SK-N-SH treated with all-trans-retinoic acid at 6 μM for 48 hours (cell line): ENCODE measurements at regions not wholly inside any gene's neighbourhood (a gene's known extent, or its start where the extent isn't known, plus 50 kb on each side); places are given as distances from the start of the nearest gene placed in this dataset.
A peak's percentile ranks its signal among the peaks of the same experiment; 100 is the strongest.

ENCODE experiments used
- ATAC-seq: fragments of 200-7000 bp; cut with Tn5 transposase; 3 replicates; pipeline ENCODE4 v1.9.1; 2020; ENCODE audit warnings: mild to moderate bottlenecking, moderate library complexity
- BACH2 ChIP-seq: fragments of 250-450 bp; sonication (Bioruptor Pico); IDR thresholded peaks from 2 replicates; pipeline ENCODE4 v1.9.0; 2021; ENCODE audit warnings: mild to moderate bottlenecking, borderline replicate concordance
- CSDC2 ChIP-seq: fragments of 250-450 bp; sonication (Bioruptor Pico); IDR thresholded peaks from 2 replicates; pipeline ENCODE4 v1.5.0; 2020; ENCODE audit warnings: mild to moderate bottlenecking, moderate library complexity
- ESRRG ChIP-seq: fragments of 250-450 bp; sonication (Bioruptor Pico); IDR thresholded peaks from 2 replicates; pipeline ENCODE4 v1.6.1; 2021; ENCODE audit warnings: mild to moderate bottlenecking
- GLIS3 ChIP-seq: fragments of 250-450 bp; sonication (Bioruptor Pico); IDR thresholded peaks from 2 replicates; pipeline ENCODE4 v1.5.0; 2020; ENCODE audit warnings: mild to moderate bottlenecking, moderate library complexity
- ISL1 ChIP-seq: fragments of 250-450 bp; sonication (Bioruptor Pico); IDR thresholded peaks from 2 replicates; pipeline ENCODE4 v2.1.2; 2022; ENCODE audit warnings: mild to moderate bottlenecking, moderate library complexity
- OSR1 ChIP-seq: fragments of 250-450 bp; sonication (Bioruptor Pico); IDR thresholded peaks from 2 replicates; pipeline ENCODE4 v1.8.0; 2022; ENCODE audit warnings: moderate library complexity, mild to moderate bottlenecking, inconsistent platforms
- RARB ChIP-seq: fragments of 250-450 bp; sonication (Bioruptor Pico); IDR thresholded peaks from 2 replicates; pipeline ENCODE4 v1.8.0; 2021; ENCODE audit warnings: mild to moderate bottlenecking, moderate library complexity
- SNAI2 ChIP-seq: fragments of 250-450 bp; sonication (Bioruptor Pico); IDR thresholded peaks from 2 replicates; pipeline ENCODE4 v1.5.0; 2020; ENCODE audit warnings: mild to moderate bottlenecking, moderate library complexity
- TOX ChIP-seq: fragments of 250-450 bp; sonication (Bioruptor Pico); IDR thresholded peaks from 2 replicates; pipeline ENCODE4 v1.8.0; 2021; ENCODE audit warnings: mild to moderate bottlenecking, moderate library complexity, borderline replicate concordance
- TSHZ2 ChIP-seq: fragments of 250-450 bp; sonication (Bioruptor Pico); IDR thresholded peaks from 2 replicates; pipeline ENCODE4 v1.5.0; 2020; ENCODE audit warnings: mild to moderate bottlenecking, moderate library complexity
- ZC3H10 ChIP-seq: fragments of 250-450 bp; sonication (Bioruptor Pico); IDR thresholded peaks from 2 replicates; pipeline ENCODE4 v1.5.1; 2021; ENCODE audit warnings: mild to moderate bottlenecking, moderate library complexity
- ZFP3 ChIP-seq: fragments of 250-450 bp; sonication (Bioruptor Pico); IDR thresholded peaks from 2 replicates; pipeline ENCODE4 v1.5.0; 2020; ENCODE audit warnings: mild to moderate bottlenecking, moderate library complexity
- ZFP30 ChIP-seq: fragments of 450-650 bp; formaldehyde crosslinking; IDR thresholded peaks from 2 replicates; pipeline ENCODE4 v1.5.0; 2022; ENCODE audit warnings: mild to moderate bottlenecking, moderate library complexity
- ZNF565 ChIP-seq: fragments of 450-650 bp; formaldehyde crosslinking; conservative IDR thresholded peaks from 2 replicates; pipeline ENCODE4 v1.5.0; 2020; ENCODE audit warnings: low read depth, mild to moderate bottlenecking, moderate library complexity
- ZNF8 ChIP-seq: fragments of 450-650 bp; formaldehyde crosslinking; IDR thresholded peaks from 2 replicates; pipeline ENCODE4 v1.5.0; 2020; ENCODE audit warnings: mild to moderate bottlenecking, moderate library complexity
- TF ChIP-seq, protein P1 (sequence below): fragments of 250-450 bp; sonication (Bioruptor Pico); IDR thresholded peaks from 2 replicates; pipeline ENCODE4 v1.5.1; 2021; ENCODE audit warnings: mild to moderate bottlenecking, moderate library complexity
- TF ChIP-seq, protein P2 (sequence below): fragments of 250-450 bp; sonication (Bioruptor Pico); IDR thresholded peaks from 2 replicates; pipeline ENCODE4 v1.5.1; 2020; ENCODE audit warnings: low read depth, mild to moderate bottlenecking, moderate library complexity
- TF ChIP-seq, protein P3 (sequence below): fragments of 250-450 bp; sonication (Bioruptor Pico); IDR thresholded peaks from 2 replicates; pipeline ENCODE4 v1.8.0; 2021; ENCODE audit warnings: low read depth, mild to moderate bottlenecking, moderate library complexity, borderline replicate concordance

- TF ChIP-seq, protein P1, sequence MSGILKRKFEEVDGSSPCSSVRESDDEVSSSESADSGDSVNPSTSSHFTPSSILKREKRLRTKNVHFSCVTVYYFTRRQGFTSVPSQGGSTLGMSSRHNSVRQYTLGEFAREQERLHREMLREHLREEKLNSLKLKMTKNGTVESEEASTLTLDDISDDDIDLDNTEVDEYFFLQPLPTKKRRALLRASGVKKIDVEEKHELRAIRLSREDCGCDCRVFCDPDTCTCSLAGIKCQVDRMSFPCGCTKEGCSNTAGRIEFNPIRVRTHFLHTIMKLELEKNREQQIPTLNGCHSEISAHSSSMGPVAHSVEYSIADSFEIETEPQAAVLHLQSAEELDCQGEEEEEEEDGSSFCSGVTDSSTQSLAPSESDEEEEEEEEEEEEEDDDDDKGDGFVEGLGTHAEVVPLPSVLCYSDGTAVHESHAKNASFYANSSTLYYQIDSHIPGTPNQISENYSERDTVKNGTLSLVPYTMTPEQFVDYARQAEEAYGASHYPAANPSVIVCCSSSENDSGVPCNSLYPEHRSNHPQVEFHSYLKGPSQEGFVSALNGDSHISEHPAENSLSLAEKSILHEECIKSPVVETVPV (CRISPR knock-in tag), result no peak
- TF ChIP-seq RARB (CRISPR knock-in tag), result no peak
- TF ChIP-seq, protein P2, sequence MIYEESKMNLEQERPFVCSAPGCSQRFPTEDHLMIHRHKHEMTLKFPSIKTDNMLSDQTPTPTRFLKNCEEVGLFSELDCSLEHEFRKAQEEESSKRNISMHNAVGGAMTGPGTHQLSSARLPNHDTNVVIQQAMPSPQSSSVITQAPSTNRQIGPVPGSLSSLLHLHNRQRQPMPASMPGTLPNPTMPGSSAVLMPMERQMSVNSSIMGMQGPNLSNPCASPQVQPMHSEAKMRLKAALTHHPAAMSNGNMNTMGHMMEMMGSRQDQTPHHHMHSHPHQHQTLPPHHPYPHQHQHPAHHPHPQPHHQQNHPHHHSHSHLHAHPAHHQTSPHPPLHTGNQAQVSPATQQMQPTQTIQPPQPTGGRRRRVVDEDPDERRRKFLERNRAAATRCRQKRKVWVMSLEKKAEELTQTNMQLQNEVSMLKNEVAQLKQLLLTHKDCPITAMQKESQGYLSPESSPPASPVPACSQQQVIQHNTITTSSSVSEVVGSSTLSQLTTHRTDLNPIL (CRISPR knock-in tag), result no peak
- TF ChIP-seq TSHZ2 (CRISPR knock-in tag), result no peak
- peak; percentile 93 for ATAC-seq
Observed at GRCh38 chrX:104310090-104310489, 55.4 kb upstream of the ESX1 start.

GRCh38 chrX:104309169-104309568, 54.4 kb upstream of the ESX1 start:
- ATAC-seq, result peak; percentile 69
- no peak for TF ChIP-seq OSR1
- no peak for TF ChIP-seq ZFP3 (CRISPR knock-in tag)
- no peak for TF ChIP-seq CSDC2 (CRISPR knock-in tag)
- TF ChIP-seq, protein P3, sequence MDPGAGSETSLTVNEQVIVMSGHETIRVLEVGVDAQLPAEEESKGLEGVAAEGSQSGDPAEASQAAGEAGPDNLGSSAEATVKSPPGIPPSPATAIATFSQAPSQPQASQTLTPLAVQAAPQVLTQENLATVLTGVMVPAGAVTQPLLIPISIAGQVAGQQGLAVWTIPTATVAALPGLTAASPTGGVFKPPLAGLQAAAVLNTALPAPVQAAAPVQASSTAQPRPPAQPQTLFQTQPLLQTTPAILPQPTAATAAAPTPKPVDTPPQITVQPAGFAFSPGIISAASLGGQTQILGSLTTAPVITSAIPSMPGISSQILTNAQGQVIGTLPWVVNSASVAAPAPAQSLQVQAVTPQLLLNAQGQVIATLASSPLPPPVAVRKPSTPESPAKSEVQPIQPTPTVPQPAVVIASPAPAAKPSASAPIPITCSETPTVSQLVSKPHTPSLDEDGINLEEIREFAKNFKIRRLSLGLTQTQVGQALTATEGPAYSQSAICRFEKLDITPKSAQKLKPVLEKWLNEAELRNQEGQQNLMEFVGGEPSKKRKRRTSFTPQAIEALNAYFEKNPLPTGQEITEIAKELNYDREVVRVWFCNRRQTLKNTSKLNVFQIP (CRISPR knock-in tag), result no peak
- no peak for TF ChIP-seq SNAI2 (CRISPR knock-in tag)
- TF ChIP-seq ISL1 (CRISPR knock-in tag), result no peak

GRCh38 chrX:104307341-104307740, 52.6 kb upstream of the ESX1 start:
- no peak for TF ChIP-seq OSR1
- no peak for TF ChIP-seq ZC3H10 (CRISPR knock-in tag)
- TF ChIP-seq TOX (CRISPR knock-in tag), result no peak
- TF ChIP-seq ZFP3 (CRISPR knock-in tag), result no peak
- TF ChIP-seq ZNF565 (CRISPR knock-in tag), result no peak
- TF ChIP-seq, protein P3 (CRISPR knock-in tag), result no peak
- TF ChIP-seq TSHZ2 (CRISPR knock-in tag), result no peak
- no peak for TF ChIP-seq SNAI2 (CRISPR knock-in tag)
- TF ChIP-seq ZNF8 (CRISPR knock-in tag), result no peak
- TF ChIP-seq CSDC2 (CRISPR knock-in tag), result no peak
- TF ChIP-seq, protein P1 (CRISPR knock-in tag), result no peak
- no peak for TF ChIP-seq BACH2 (CRISPR knock-in tag)
- no peak for TF ChIP-seq RARB (CRISPR knock-in tag)
- TF ChIP-seq ZFP30 (CRISPR knock-in tag), result no peak
- TF ChIP-seq ISL1 (CRISPR knock-in tag), result no peak
- no peak for TF ChIP-seq GLIS3 (CRISPR knock-in tag)
- no peak for TF ChIP-seq ESRRG (CRISPR knock-in tag)
- ATAC-seq, result no peak
